ENCODE measurements at regions not wholly inside any gene's neighbourhood (a gene's known extent, or its start where the extent isn't known, plus 50 kb on each side); places are given as distances from the start of the nearest gene placed in this dataset.
"Not testable (repeated sequence)": the region's sequence is repeated elsewhere in the genome, so short reads cannot be mapped to it uniquely, and the experiment has no call there.

- DNase-seq: peak in 1 of 10 donors; percentile 60
- intact Hi-C loops (cut with DNase I): no loop called here
Measured at GRCh38 chr2:231644426-231644825, 51.8 kb downstream of the TEX44 start.

- DNase-seq: no peak
- intact Hi-C loops (cut with DNase I): no loop called here
Measured at GRCh38 chr2:231646476-231646875, 53.8 kb downstream of the TEX44 start.

- peak in 8 of 10 donors; percentile 37 to 90 (median 62) for DNase-seq
- intact Hi-C loops (cut with DNase I): no loop called here
Measured at GRCh38 chr2:231648579-231649174, 56.0 kb downstream of the TEX44 start.

GRCh38 chr2:231651561-231651960, 56.8 kb upstream of the PTMA start:
- intact Hi-C loops (cut with DNase I); DNase-seq: not testable (repeated sequence)

GRCh38 chr2:231655488-231655887, 52.8 kb upstream of the PTMA start:
- intact Hi-C loops (cut with DNase I): no loop called here
- DNase-seq: no peak

GRCh38 chr2:231655894-231656293, 52.4 kb upstream of the PTMA start:
- DNase-seq: no peak
- intact Hi-C loops (cut with DNase I): no loop called here
